ENCODE measurements at regions not wholly inside any gene's neighbourhood (a gene's known extent, or its start where the extent isn't known, plus 50 kb on each side); places are given as distances from the start of the nearest gene placed in this dataset.

DNA sequence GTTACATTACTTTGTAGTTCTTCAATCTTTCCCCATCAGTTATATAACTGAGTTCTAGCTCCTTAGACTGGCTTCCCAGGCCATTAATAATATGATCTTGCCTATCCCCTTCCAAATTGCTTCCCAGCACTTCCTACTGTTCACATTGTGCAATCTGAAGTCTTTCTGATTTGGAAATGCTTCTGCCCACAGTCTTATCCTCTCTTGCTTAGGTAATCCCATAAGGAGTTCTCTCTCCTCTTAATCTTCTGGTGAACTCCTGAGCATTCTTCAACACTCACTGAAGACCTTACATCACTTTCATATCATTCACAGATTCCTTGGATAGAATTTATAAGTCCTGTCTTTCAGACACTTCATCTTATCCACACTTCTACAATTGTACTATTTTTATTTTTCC, 132.7 kb upstream of the TTC29 start:
- Histone ChIP-seq H3K36me3 (ENCODE audit: control insufficient read depth, insufficient read depth, low read length) (no peaks in the 10 kb centered on the region), H3K4me2 (ENCODE audit: insufficient read depth, low read length) (no peak overlapping the region), H3K9ac (ENCODE audit: insufficient read depth in 1 of 2, low read depth in 2 of 2, low read length in 2 of 2) (no peak overlapping the region), H2AFZ (ENCODE audit: low read depth, low read length) (no peak overlapping the region), H3K4me1 (replicated peaks in 1 of 2; ENCODE audit: control insufficient read depth in 2 of 2, insufficient read depth in 2 of 2, low read length in 2 of 2) (no peaks in the 10 kb centered on the region), H3K9me3 (replicated peaks; ENCODE audit: control insufficient read depth, insufficient read depth, low read depth, low read length) (no peaks in the 10 kb centered on the region), H3K27me3 (ENCODE audit: control insufficient read depth in 2 of 2, insufficient read depth in 2 of 2, low read length in 2 of 2) (no peaks in the 10 kb centered on the region), H3K27ac (ENCODE audit: extremely low read depth, low read depth, low read length) (no peak overlapping the region), H4K20me1 (replicated peaks; ENCODE audit: control insufficient read depth, insufficient read depth, low read length) (no peaks in the 10 kb centered on the region), H3K4me3 (no peak overlapping the region), H3K9me1 (ENCODE audit: control insufficient read depth, insufficient read depth, low read length) (no peaks in the 10 kb centered on the region), H3K79me2 (ENCODE audit: control insufficient read depth, insufficient read depth, low read length) (no peaks in the 10 kb centered on the region)
- DNase-seq (ENCODE audit: extremely low read depth in 1 of 4, low spot score in 3 of 4) (no peak), FAIRE-seq (no peak), ATAC-seq (no peak)
- ChIA-PET POLR2A (no interaction called here), CTCF (ENCODE audit: low intra/inter-chr PET ratio) (no interaction called here)
- intact Hi-C loops (cut with micrococcal nuclease), result no loop called here
- no TSS peak for BruUV-seq (replicated peaks)
- in situ Hi-C loops (cut with MboI), result no loop called here
- no peak for TF ChIP-seq CHD7 (IDR thresholded peaks at IDR 0.05; ENCODE audit: low read depth, low read length)
- no peak for TF ChIP-seq TFAM (CRISPR knock-in tag; conservative IDR thresholded peaks at IDR 0.05)
- no peak for TF ChIP-seq E2F5 (CRISPR knock-in tag; IDR thresholded peaks at IDR 0.05)
- no peak for TF ChIP-seq ZFPM2 (CRISPR knock-in tag; IDR thresholded peaks at IDR 0.05)
- no peak for TF ChIP-seq ZNF584 (CRISPR knock-in tag; IDR thresholded peaks at IDR 0.05; ENCODE audit: low read depth)
- no peak for TF ChIP-seq PYGO2 (tag; IDR thresholded peaks at IDR 0.05)
- no peak for TF ChIP-seq C11orf30 (IDR thresholded peaks at IDR 0.05; ENCODE audit: low read depth)
- TF ChIP-seq, protein P1, sequence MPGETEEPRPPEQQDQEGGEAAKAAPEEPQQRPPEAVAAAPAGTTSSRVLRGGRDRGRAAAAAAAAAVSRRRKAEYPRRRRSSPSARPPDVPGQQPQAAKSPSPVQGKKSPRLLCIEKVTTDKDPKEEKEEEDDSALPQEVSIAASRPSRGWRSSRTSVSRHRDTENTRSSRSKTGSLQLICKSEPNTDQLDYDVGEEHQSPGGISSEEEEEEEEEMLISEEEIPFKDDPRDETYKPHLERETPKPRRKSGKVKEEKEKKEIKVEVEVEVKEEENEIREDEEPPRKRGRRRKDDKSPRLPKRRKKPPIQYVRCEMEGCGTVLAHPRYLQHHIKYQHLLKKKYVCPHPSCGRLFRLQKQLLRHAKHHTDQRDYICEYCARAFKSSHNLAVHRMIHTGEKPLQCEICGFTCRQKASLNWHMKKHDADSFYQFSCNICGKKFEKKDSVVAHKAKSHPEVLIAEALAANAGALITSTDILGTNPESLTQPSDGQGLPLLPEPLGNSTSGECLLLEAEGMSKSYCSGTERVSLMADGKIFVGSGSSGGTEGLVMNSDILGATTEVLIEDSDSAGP (CRISPR knock-in tag; IDR thresholded peaks at IDR 0.05), result no peak
- TF ChIP-seq PRPF4 (IDR thresholded peaks at IDR 0.05; ENCODE audit: insufficient read depth, low read depth, low read length, poor library complexity, severe bottlenecking), result no peak
- TF ChIP-seq CXXC5 (CRISPR knock-in tag; IDR thresholded peaks at IDR 0.05), result no peak
